Ovary (tissue), 7 donors: ENCODE measurements at regions not wholly inside any gene's neighbourhood (a gene's known extent, or its start where the extent isn't known, plus 50 kb on each side); places are given as distances from the start of the nearest gene placed in this dataset.

Source experiments
- DNase-seq, 5 donors: peaks; one replicate each; pipeline ENCODE4 v3.0.0-alpha.2; 2019 to 2020
- H3K27ac ChIP-seq, 2 donors: fragments of 200-600 bp; one replicate each; pipeline versions ENCODE4 v1.5.1 to v1.8.0; 2019 to 2022
- H3K27me3 ChIP-seq: fragments of 200-600 bp; one replicate; pipeline ENCODE4 v1.8.0; 2022
- H3K36me3 ChIP-seq: fragments of 200-600 bp; sonication (generic); one replicate; pipeline ENCODE4 v1.5.1; 2019
- H3K4me1 ChIP-seq: one replicate; pipeline ENCODE4 v1.8.1; 2013; ENCODE audit warnings: mild to moderate bottlenecking, moderate library complexity; ENCODE audit not compliant: insufficient read depth
- H3K4me3 ChIP-seq: fragments of 200-600 bp; sonication (generic); one replicate; pipeline ENCODE4 v1.5.1; 2017
- H3K9me3 ChIP-seq, 2 donors: fragments of 200-600 bp in 1 of 2; sonication (generic) in 1 of 2; one replicate each; pipeline versions ENCODE4 v1.5.1 to v1.8.1; 2013 to 2019; ENCODE audit warnings: mild to moderate bottlenecking in 1 of 2, moderate library complexity in 1 of 2
- CTCF ChIP-seq, 3 donors: fragments of 450-650 bp in 2 of 3; fragments of 200-600 bp in 1 of 3; IDR thresholded peaks; one replicate each; pipeline versions ENCODE4 v1.5.1 to v1.8.0; 2016 to 2022; ENCODE audit warnings: antibody characterized with exemption in 3 of 3, mild to moderate bottlenecking in 1 of 3
- EP300 ChIP-seq: sonication (generic); formaldehyde crosslinking; IDR thresholded peaks from one replicate; pipeline ENCODE4 v1.6.1; 2017; ENCODE audit warnings: antibody characterized with exemption
- POLR2A ChIP-seq: fragments of 450-650 bp; IDR thresholded peaks from one replicate; pipeline ENCODE4 v1.6.1; 2017; ENCODE audit warnings: antibody characterized with exemption, mild to moderate bottlenecking, moderate library complexity
- WGBS, 3 donors: extraction: QIAGEN DNeasy Blood & Tissue Kit in 1 of 3; methylation state at CpG; one replicate each; pipeline versions ENCODE4 v1.1.5 to v1.1.7; 2013 to 2017; 5-methylcytosine and 5-hydroxymethylcytosine counted together
- intact Hi-C, 4 donors: fragments of 100-400 bp; cut with DNase I; formaldehyde crosslinking; loops; one replicate each; pipeline versions ENCODE4 v1.11.0 to v1.15.1; 2022 to 2023
- donor health status: DM: no; HTN: no; CAD: no; lungs with moderate emphysema.
- donor health status: DM: no; HTN: no; CAD: no.
- donor health status: Bipolar disorder and iron deficiency.
- donor health status: DM: no; HTN: no; CAD: no.
- donor health status: DM: yes; HTN: yes; CAD: no.

DNA sequence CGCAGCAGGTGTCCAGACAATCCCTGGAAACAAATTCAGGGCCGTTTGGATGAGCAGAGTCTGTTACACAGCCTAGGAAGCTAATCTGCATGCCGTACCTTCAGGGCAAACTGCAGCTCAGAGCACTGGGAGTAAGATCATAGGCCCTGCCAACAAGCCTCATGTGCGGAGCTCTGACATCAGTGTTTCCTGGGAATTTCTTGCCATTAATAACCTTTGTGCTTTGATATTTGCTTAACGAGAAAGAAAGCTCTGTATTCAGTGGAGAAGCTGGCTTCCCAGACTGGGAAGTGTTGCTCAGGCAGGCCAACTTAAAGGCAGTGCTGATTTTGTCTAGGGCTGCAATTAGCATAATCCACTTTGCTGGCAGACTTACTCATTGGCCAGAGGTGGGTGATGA, 116.1 kb upstream of the KLHL25 start:
- DNase-seq: no peak
- H3K36me3 ChIP-seq: no peaks in the 10 kb centered on the region
- no peak overlapping the region for H3K27ac ChIP-seq
- 32 to 37% (median 34%) methylated on average over 5 of the region's 5 CpGs for WGBS, 3 donors
- no peaks in the 10 kb centered on the region for H3K9me3 ChIP-seq
- H3K4me1 ChIP-seq: no peaks in the 10 kb centered on the region
- H3K4me3 ChIP-seq: no peak overlapping the region
- intact Hi-C loops: no loop called here
- no peak for TF ChIP-seq CTCF (IDR thresholded peaks at IDR 0.05)
- TF ChIP-seq EP300: no peak
- no peak for TF ChIP-seq POLR2A
- no peaks in the 10 kb centered on the region for H3K27me3 ChIP-seq

- Histone ChIP-seq H3K36me3 (no peaks in the 10 kb centered on the region), H3K27me3 (no peaks in the 10 kb centered on the region), H3K4me1 (no peaks in the 10 kb centered on the region), H3K27ac (no peak overlapping the region), H3K4me3 (no peak overlapping the region), H3K9me3 (no peaks in the 10 kb centered on the region)
- intact Hi-C loops: no loop called here
- TF ChIP-seq CTCF (IDR thresholded peaks at IDR 0.05) (no peak), POLR2A (no peak), EP300 (no peak)
- 52 to 64% (median 52%) methylated on average over 2 of the region's 2 CpGs for WGBS, 3 donors
- no peak for DNase-seq
Observed at GRCh38 chr15:85913461-85913860, 118.7 kb upstream of the KLHL25 start.

- TF ChIP-seq POLR2A (no peak), CTCF (IDR thresholded peaks at IDR 0.05) (no peak), EP300 (no peak)
- no peak for DNase-seq
- Histone ChIP-seq H3K9me3 (no peaks in the 10 kb centered on the region), H3K27me3 (no peaks in the 10 kb centered on the region), H3K27ac (no peak overlapping the region), H3K4me3 (no peak overlapping the region), H3K36me3 (no peaks in the 10 kb centered on the region), H3K4me1 (no peaks in the 10 kb centered on the region)
- WGBS, 3 donors: 33 to 50% (median 39%) methylated on average over 5 of the region's 5 CpGs
- intact Hi-C loops: no loop called here
Observed at GRCh38 chr15:85920956-85921355, 126.2 kb upstream of the KLHL25 start.

DNA sequence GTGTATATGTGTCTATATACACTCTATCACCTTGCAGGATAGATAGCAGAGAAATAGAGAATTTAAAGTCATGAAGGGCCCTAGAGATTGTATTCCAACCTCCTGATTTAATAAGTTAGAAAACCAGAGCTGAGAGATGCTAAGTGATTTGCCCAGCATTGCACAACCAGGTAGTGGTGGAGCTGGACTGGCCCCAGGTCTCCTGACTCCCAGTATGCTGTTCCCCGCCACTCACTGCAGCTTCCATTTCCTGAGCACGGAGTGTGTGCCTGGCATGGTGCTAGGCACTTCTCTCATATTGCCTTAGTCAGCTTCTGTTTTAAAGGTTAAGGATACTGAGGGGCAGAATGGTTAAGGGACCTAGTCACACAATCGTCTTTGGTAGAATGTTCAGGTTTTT, 129.4 kb upstream of the KLHL25 start:
- TF ChIP-seq EP300 (no peak), CTCF (IDR thresholded peaks at IDR 0.05) (no peak), POLR2A (no peak)
- Histone ChIP-seq H3K27me3 (no peaks in the 10 kb centered on the region), H3K9me3 (no peaks in the 10 kb centered on the region), H3K4me3 (no peak overlapping the region), H3K4me1 (no peaks in the 10 kb centered on the region), H3K36me3 (no peaks in the 10 kb centered on the region), H3K27ac (no peak overlapping the region)
- DNase-seq: no peak
- intact Hi-C loops: no loop called here
- 73 to 85% (median 81%) methylated on average over 3 of the region's 3 CpGs for WGBS, 3 donors
